Epithelial cell of prostate (primary cell): ENCODE measurements at regions not wholly inside any gene's neighbourhood (a gene's known extent, or its start where the extent isn't known, plus 50 kb on each side); places are given as distances from the start of the nearest gene placed in this dataset.
"Not testable (repeated sequence)": the region's sequence is repeated elsewhere in the genome, so short reads cannot be mapped to it uniquely, and the experiment has no call there.

ENCODE experiments used
- DNase-seq: peaks from one replicate; pipeline ENCODE4 v3.0.0-alpha.2; 2011; ENCODE audit warnings: low read depth, low spot score
- H3K27ac ChIP-seq: fragments of 450-650 bp; 2 replicates; pipeline ENCODE4 v1.5.1; 2017; ENCODE audit warnings: mild to moderate bottlenecking

- DNase-seq, result no peak
These were observed 335.2 kb downstream of the FBXW7 start for GRCh38 chr4:152200511-152201333.

GRCh38 chr4:152197211-152197610 lies 338.7 kb downstream of the FBXW7 start:
- H3K27ac ChIP-seq, result no peak overlapping the region
- DNase-seq, result no peak

More at GRCh38 chr4:152200511-152201333, 335.2 kb downstream of the FBXW7 start:
- H3K27ac ChIP-seq, result no peak overlapping the region

- no peak for DNase-seq
- no peak overlapping the region for H3K27ac ChIP-seq
These were observed 340.0 kb downstream of the FBXW7 start for GRCh38 chr4:152195888-152196287.

- H3K27ac ChIP-seq, result no peak overlapping the region
- no peak for DNase-seq
These were observed 342.8 kb downstream of the FBXW7 start for GRCh38 chr4:152193059-152193458.

- no peak overlapping the region for H3K27ac ChIP-seq
- DNase-seq, result no peak
These were observed 345.0 kb downstream of the FBXW7 start for GRCh38 chr4:152190907-152191306.

- no peak for DNase-seq
These were observed 346.3 kb downstream of the FBXW7 start for GRCh38 chr4:152189451-152190179.

GRCh38 chr4:152188801-152189200 lies 347.1 kb downstream of the FBXW7 start:
- no peak overlapping the region for H3K27ac ChIP-seq
- no peak for DNase-seq

More at GRCh38 chr4:152189451-152190179, 346.3 kb downstream of the FBXW7 start:
- H3K27ac ChIP-seq, result no peak overlapping the region

GRCh38 chr4:152187693-152188092 lies 348.2 kb downstream of the FBXW7 start:
- H3K27ac ChIP-seq, result no peak overlapping the region
- no peak for DNase-seq

GRCh38 chr4:152185786-152186550 lies 349.9 kb downstream of the FBXW7 start:
- DNase-seq, result no peak

GRCh38 chr4:152181150-152181549 lies 354.7 kb downstream of the FBXW7 start:
- no peak overlapping the region for H3K27ac ChIP-seq
- no peak for DNase-seq

More at GRCh38 chr4:152185786-152186550, 349.9 kb downstream of the FBXW7 start:
- no peak overlapping the region for H3K27ac ChIP-seq

- no peak for DNase-seq
- H3K27ac ChIP-seq, result no peak overlapping the region
These were observed 355.5 kb downstream of the FBXW7 start for GRCh38 chr4:152180369-152180768.

- not testable (repeated sequence) for H3K27ac ChIP-seq, DNase-seq
These were observed 358.4 kb downstream of the FBXW7 start for GRCh38 chr4:152177538-152177937.

- DNase-seq, result no peak
These were observed 359.2 kb downstream of the FBXW7 start for GRCh38 chr4:152176627-152177214.

GRCh38 chr4:152175586-152175985 lies 360.3 kb downstream of the FBXW7 start:
- no peak overlapping the region for H3K27ac ChIP-seq
- no peak for DNase-seq

More at GRCh38 chr4:152176627-152177214, 359.2 kb downstream of the FBXW7 start:
- no peak overlapping the region for H3K27ac ChIP-seq

GRCh38 chr4:152172146-152172545 lies 363.7 kb downstream of the FBXW7 start:
- H3K27ac ChIP-seq, result no peak overlapping the region
- no peak for DNase-seq

GRCh38 chr4:152171556-152171955 lies 364.3 kb downstream of the FBXW7 start:
- no peak overlapping the region for H3K27ac ChIP-seq
- no peak for DNase-seq

- no peak overlapping the region for H3K27ac ChIP-seq
- DNase-seq, result no peak
These were observed 366.2 kb downstream of the FBXW7 start for GRCh38 chr4:152169683-152170082.

- no peak for DNase-seq
These were observed 366.8 kb downstream of the FBXW7 start for GRCh38 chr4:152168987-152169616.

GRCh38 chr4:152166567-152166966 lies 369.3 kb downstream of the FBXW7 start:
- DNase-seq, result no peak
- H3K27ac ChIP-seq, result no peak overlapping the region

More at GRCh38 chr4:152168987-152169616, 366.8 kb downstream of the FBXW7 start:
- no peak overlapping the region for H3K27ac ChIP-seq

GRCh38 chr4:152165846-152166245 lies 370.0 kb downstream of the FBXW7 start:
- no peak for DNase-seq
- H3K27ac ChIP-seq, result no peak overlapping the region
